Neural cell (in vitro differentiated cells): ENCODE measurements at regions not wholly inside any gene's neighbourhood (a gene's known extent, or its start where the extent isn't known, plus 50 kb on each side); places are given as distances from the start of the nearest gene placed in this dataset.

Experiments
- H2AFZ ChIP-seq: fragments of 200-600, 300-800 bp; sonication (generic), shearing (Covaris generic); 2 replicates; pipeline ENCODE4 v1.6.0; 2014; ENCODE audit warnings: low read depth, mild to moderate bottlenecking, antibody characterized with exemption, low read length, moderate library complexity
- H3F3A ChIP-seq: fragments of 200-600 bp; shearing (Covaris generic); 2 replicates; pipeline ENCODE4 v1.6.1; 2016; ENCODE audit warnings: mild to moderate bottlenecking, moderate library complexity, mixed read lengths, antibody characterized with exemption, low read length; ENCODE audit not compliant: insufficient read depth, poor library complexity, severe bottlenecking
- H3K27ac ChIP-seq: fragments of 200-600, 300-800 bp; sonication (generic), shearing (Covaris generic); 2 replicates; pipeline ENCODE4 v1.5.1; 2014; ENCODE audit warnings: mild to moderate bottlenecking, low read length, moderate library complexity
- H3K27me3 ChIP-seq: fragments of 300-800, 200-600 bp; sonication (generic), shearing (Covaris generic); 2 replicates; pipeline ENCODE4 v1.6.0; 2014; ENCODE audit warnings: mild to moderate bottlenecking, low read depth, low read length, moderate library complexity; ENCODE audit not compliant: insufficient read depth
- H3K36me3 ChIP-seq: fragments of 300-800, 200-600 bp; sonication (generic), shearing (Covaris generic); 2 replicates; pipeline ENCODE4 v1.5.1; 2014; ENCODE audit warnings: mild to moderate bottlenecking, antibody characterized with exemption, low read length, moderate library complexity; ENCODE audit not compliant: insufficient read depth
- H3K4me2 ChIP-seq: fragments of 300-800, 200-600 bp; sonication (generic), shearing (Covaris generic); 2 replicates; pipeline ENCODE4 v1.6.0; 2014; ENCODE audit warnings: mild to moderate bottlenecking, low read length
- H3K4me3 ChIP-seq: fragments of 300-800, 200-600 bp; sonication (generic), shearing (Covaris generic); 2 replicates; pipeline ENCODE4 v1.5.1; 2014; ENCODE audit warnings: mild to moderate bottlenecking, low read length, moderate library complexity
- H3K79me2 ChIP-seq: fragments of 200-600 bp; shearing (Covaris generic); replicated peaks from 2 replicates; pipeline ENCODE4 v1.6.0; 2014; ENCODE audit warnings: mild to moderate bottlenecking, low read length, moderate library complexity; ENCODE audit not compliant: insufficient read depth
- H3K9ac ChIP-seq: fragments of 300-800, 200-600 bp; sonication (generic), shearing (Covaris generic); 2 replicates; pipeline ENCODE4 v1.6.1; 2016; ENCODE audit warnings: mild to moderate bottlenecking, low read length, mixed read lengths
- H3K9me2 ChIP-seq: fragments of 200-600 bp; shearing (Covaris generic); 2 replicates; pipeline ENCODE4 v1.6.1; 2016; ENCODE audit warnings: mild to moderate bottlenecking, low read length, mixed read lengths; ENCODE audit not compliant: insufficient read depth
- H3K9me3 ChIP-seq: fragments of 200-600, 300-800 bp; sonication (generic), shearing (Covaris generic); 2 replicates; pipeline ENCODE4 v1.6.1; 2016; ENCODE audit warnings: mild to moderate bottlenecking, mixed run types, low read length, moderate library complexity, mixed read lengths
- H4K20me1 ChIP-seq: fragments of 200-600 bp; shearing (Covaris generic); 2 replicates; pipeline ENCODE4 v1.6.1; 2016; ENCODE audit warnings: mild to moderate bottlenecking, mixed run types; ENCODE audit not compliant: insufficient read depth
- CTCF ChIP-seq: fragments of 450-650 bp; IDR thresholded peaks from 2 replicates; pipeline ENCODE4 v1.5.1; 2014; ENCODE audit warnings: antibody characterized with exemption, mild to moderate bottlenecking, moderate library complexity; ENCODE audit not compliant: poor library complexity, severe bottlenecking
- EP300 ChIP-seq: fragments of 450-650 bp; conservative IDR thresholded peaks from 2 replicates; pipeline ENCODE4 v1.6.1; 2014; ENCODE audit warnings: antibody characterized with exemption, mild to moderate bottlenecking, moderate library complexity; ENCODE audit not compliant: poor library complexity, severe bottlenecking
- EZH2 ChIP-seq: fragments of 200-600, 300-800 bp; shearing (Covaris generic), sonication (generic); IDR thresholded peaks from 2 replicates; pipeline ENCODE4 v1.6.1; 2014; ENCODE audit warnings: antibody characterized with exemption, low read length, borderline replicate concordance, mild to moderate bottlenecking; ENCODE audit not compliant: insufficient read depth, poor library complexity, severe bottlenecking
- MXI1 ChIP-seq: fragments of 450-650 bp; conservative IDR thresholded peaks from 2 replicates; pipeline ENCODE4 v1.6.1; 2014; ENCODE audit warnings: antibody characterized with exemption, mild to moderate bottlenecking; ENCODE audit not compliant: poor library complexity, severe bottlenecking
- POLR2AphosphoS5 ChIP-seq: IDR thresholded peaks from 2 replicates; pipeline ENCODE4 v1.6.1; 2012
- RAD21 ChIP-seq: fragments of 450-650 bp; conservative IDR thresholded peaks from 2 replicates; pipeline ENCODE4 v1.6.1; 2014; ENCODE audit warnings: antibody characterized with exemption, mild to moderate bottlenecking, moderate library complexity
- REST ChIP-seq: IDR thresholded peaks from 2 replicates; pipeline ENCODE4 v1.6.1; 2012; ENCODE audit warnings: borderline replicate concordance
- SMC3 ChIP-seq: fragments of 450-650 bp; conservative IDR thresholded peaks from 2 replicates; pipeline ENCODE4 v1.6.1; 2014; ENCODE audit warnings: antibody characterized with exemption, mild to moderate bottlenecking, moderate library complexity; ENCODE audit not compliant: poor library complexity
- TAF1 ChIP-seq: IDR thresholded peaks from 2 replicates; pipeline ENCODE4 v1.6.1; 2012; ENCODE audit warnings: low read depth

- Histone ChIP-seq H3K4me2 (no peak overlapping the region), H3K79me2 (no peaks in the 10 kb centered on the region), H3F3A (no peaks in the 10 kb centered on the region), H3K4me3 (no peak overlapping the region), H3K9me3 (no peaks in the 10 kb centered on the region), H3K9ac (no peak overlapping the region), H4K20me1 (no peaks in the 10 kb centered on the region), H3K36me3 (no peaks in the 10 kb centered on the region), H3K27ac (no peak overlapping the region), H3K27me3 (no peaks in the 10 kb centered on the region), H2AFZ (no peak overlapping the region), H3K9me2 (no peaks in the 10 kb centered on the region)
- TF ChIP-seq MXI1 (no peak), TAF1 (no peak), RAD21 (no peak), CTCF (no peak), EP300 (no peak), SMC3 (no peak), POLR2AphosphoS5 (no peak), EZH2 (no peak), REST (no peak)
Measured at GRCh38 chr22:49142891-49143290, 684.8 kb downstream of the BRD1 start.

GRCh38 chr22:49142296-49142695 lies 685.4 kb downstream of the BRD1 start:
- TF ChIP-seq SMC3 = no peak
- TF ChIP-seq POLR2AphosphoS5 = no peak
- no peak for TF ChIP-seq RAD21
- no peak for TF ChIP-seq EP300
- no peak for TF ChIP-seq TAF1
- no peak for TF ChIP-seq REST
- TF ChIP-seq CTCF = no peak
- TF ChIP-seq EZH2 = no peak
- no peak for TF ChIP-seq MXI1

More at GRCh38 chr22:49142296-49142695, 685.4 kb downstream of the BRD1 start:
- Histone ChIP-seq H2AFZ (no peak overlapping the region), H3K79me2 (no peaks in the 10 kb centered on the region), H3K9me3 (no peaks in the 10 kb centered on the region), H3K4me2 (no peak overlapping the region), H3K36me3 (no peaks in the 10 kb centered on the region), H3K9ac (no peak overlapping the region), H4K20me1 (no peaks in the 10 kb centered on the region), H3K27ac (no peak overlapping the region), H3K9me2 (no peaks in the 10 kb centered on the region), H3K4me3 (no peak overlapping the region), H3K27me3 (no peaks in the 10 kb centered on the region), H3F3A (no peaks in the 10 kb centered on the region)
